GM21526 (cell line): ENCODE measurements at regions not wholly inside any gene's neighbourhood (a gene's known extent, or its start where the extent isn't known, plus 50 kb on each side); places are given as distances from the start of the nearest gene placed in this dataset.

Experiments
- ATAC-seq: cut with Tn5 transposase; IDR thresholded peaks from one replicate; pipeline ENCODE4 v1.9.1; 2021; ENCODE audit warnings: moderate library complexity; ENCODE audit not compliant: unreplicated experiment, low FRiP score

DNA sequence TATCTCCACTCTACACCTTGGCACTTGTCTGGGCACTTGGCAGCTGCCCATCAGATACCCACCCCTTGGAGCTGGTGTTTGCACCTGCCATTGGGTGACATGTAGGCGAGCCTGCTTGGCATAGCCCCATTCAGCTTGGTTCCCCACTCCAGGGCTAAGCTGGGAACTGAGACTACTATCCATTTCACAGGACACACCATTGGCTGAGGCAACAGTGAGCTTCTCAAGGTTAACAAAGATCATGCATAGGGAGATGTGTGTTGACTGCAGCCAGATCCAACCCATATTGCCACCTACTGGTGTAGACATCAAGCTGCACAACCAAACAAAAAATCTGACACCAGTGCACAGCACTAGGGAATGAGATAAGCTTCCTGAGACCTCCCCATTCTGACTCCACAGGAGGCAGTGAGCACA lies 1389.8 kb upstream of the TMEFF2 start:
- peak; percentile 96 for ATAC-seq

DNA sequence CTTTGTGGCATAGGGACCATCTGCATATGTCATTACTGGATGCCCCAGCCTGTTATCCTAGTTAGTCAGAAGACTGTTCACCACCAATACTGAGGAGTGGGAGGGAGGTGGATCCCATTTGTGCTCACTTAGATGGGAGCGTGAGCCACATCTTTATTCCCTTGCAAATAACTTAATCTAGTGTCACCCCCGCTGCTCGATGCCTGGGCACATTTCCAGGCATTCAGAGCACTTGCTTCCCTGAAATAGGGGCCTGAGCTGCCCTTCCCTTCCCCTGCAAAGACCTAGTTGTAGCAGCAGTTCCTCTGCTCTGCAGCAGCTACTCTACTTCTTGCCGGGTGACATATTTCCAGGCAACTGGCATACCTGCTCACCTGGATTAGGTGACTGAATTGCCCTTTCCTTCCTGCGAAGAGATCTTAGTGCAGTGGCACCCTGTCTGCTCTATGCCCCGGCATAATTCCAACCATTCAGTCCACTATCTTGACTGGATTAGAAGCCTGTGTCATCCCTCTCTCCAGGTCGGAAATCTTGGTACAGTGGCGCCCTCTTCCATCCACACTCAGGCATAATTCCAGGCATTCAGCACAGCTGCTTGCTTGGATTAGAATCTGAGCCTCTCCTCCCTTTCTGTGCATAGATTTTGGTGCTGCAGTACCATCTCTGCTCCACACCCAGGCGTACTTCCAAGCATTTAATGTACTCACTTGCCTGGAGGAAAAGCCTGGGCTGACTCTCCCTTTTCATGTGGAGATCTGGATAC lies 1389.1 kb upstream of the TMEFF2 start:
- no peak for ATAC-seq

DNA sequence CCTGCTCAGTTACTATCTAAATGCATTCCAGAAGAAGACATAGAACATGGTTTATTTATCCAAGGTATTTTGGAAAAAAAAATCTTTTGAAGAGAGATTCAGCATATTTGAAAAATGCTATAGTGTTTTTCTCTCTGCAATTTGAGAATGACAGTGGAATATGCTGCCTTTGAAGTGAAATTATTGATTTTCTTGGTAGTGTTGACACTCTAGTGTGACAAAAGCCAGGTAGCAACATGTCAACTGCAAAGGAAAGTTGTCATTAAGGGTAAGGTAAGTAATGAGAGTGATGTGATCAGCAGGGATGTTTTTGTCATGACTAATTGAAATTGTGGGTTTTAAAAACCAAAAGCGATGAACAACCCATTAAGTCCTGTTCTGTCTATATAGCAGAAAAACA lies 1387.1 kb upstream of the TMEFF2 start:
- ATAC-seq, result no peak

DNA sequence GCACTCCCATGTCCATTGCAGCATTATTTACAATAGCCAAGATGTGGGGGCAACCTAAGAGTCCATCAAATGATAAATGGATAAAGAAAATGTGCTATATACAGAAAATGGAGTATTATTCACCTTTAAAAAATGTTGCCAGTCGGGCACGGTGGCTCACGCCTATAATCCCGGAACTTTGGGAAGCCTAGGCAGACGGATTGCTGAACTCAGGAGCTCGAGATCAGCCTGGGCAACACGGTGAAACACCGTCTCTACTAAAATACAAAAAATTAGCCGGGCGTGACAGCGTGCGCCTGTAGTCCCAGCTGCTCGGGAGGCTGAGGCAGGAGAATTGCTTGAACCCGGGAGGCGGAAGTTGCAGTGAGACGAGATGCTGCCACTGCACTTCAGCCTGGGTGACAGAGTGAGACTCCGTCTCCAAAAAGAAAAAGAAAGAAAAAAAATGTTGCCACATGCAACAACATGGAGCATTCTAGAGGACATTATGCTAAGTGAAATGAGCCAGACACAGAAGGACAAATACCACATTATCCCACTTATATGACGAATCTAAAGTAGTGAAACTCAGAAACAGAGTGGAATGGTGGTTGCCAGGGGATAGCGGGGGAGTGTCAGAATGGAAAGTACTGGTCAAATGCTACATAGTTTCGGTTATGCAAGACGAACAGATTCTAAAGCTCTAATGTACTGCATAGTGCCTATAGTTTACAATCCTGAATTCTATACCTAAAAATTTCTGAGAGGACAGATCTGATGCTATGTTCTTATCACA lies 1385.6 kb upstream of the TMEFF2 start:
- ATAC-seq, result no peak

DNA sequence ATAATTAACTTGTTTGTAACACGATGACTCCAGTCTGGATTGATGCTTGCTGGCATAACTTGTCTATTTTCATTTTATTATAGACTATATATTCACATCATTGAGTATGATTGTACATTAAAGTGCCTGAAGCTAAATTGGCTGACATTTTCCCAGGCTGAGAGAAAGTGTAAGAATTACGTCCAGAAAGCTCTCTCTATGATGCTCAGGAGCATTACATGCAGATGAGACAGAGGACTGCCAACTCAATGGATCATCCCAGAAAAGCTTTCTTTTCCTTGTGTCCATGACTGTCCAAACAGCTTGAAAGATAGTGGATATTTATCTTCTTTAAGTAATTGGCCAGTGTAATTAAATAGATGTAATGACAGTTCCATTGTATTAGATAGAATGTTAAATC lies 1372.2 kb upstream of the TMEFF2 start:
- ATAC-seq, result no peak

DNA sequence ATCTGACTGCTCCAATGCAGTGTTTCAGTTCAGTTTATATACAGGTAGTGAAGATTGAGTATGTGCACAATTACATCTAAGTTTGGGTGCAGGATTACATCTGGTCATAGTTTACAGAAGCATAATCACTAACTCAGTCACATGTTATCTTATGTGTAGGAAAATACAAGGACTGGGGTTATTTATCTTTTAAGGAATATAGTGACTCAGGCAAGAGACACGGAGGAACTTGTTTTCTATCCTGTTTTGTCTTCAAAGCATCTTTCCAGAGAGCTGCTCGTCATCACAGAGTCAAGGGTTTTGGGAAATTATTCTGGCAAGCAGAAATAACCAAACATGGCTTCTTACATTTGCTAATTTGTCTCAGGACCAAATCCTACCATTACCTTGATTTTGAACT lies 1371.5 kb upstream of the TMEFF2 start:
- no peak for ATAC-seq

DNA sequence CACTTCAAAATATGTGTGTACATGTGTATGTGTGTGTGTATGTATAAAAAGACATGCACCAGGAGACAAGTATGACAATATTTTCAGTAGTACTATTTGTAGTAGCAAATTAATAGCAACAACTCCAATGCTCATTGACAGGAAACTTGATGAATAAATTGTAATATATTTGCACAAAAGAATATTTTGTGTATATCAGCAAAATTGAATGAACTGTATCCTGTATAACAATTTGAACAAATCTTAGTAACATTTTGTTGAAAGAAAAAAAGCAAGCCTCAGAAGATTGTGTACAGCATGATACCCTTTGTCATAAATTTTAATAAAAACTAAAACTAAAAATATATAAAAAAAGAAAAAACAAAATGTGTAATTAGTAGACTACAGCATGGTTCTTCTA lies 1367.3 kb upstream of the TMEFF2 start:
- no peak for ATAC-seq

DNA sequence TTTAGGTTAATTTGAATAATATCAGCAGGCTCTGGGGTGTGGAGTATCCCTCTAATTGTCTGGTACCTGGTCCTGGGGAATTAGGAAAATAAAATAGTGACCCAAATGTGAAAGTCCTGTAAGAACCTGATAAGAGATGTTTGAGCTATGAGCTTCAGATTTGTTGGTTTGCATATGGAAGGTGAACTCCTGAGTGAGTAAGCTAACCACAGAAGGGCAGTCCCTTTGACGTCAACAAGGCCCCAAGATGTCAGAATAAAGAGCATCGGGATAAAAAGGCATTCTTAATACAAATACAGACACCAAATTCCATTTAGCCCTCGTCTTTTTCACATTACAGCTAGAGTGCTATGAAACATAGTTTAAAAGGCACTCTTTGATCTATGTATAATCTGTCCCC lies 1366.3 kb upstream of the TMEFF2 start:
- no peak for ATAC-seq

DNA sequence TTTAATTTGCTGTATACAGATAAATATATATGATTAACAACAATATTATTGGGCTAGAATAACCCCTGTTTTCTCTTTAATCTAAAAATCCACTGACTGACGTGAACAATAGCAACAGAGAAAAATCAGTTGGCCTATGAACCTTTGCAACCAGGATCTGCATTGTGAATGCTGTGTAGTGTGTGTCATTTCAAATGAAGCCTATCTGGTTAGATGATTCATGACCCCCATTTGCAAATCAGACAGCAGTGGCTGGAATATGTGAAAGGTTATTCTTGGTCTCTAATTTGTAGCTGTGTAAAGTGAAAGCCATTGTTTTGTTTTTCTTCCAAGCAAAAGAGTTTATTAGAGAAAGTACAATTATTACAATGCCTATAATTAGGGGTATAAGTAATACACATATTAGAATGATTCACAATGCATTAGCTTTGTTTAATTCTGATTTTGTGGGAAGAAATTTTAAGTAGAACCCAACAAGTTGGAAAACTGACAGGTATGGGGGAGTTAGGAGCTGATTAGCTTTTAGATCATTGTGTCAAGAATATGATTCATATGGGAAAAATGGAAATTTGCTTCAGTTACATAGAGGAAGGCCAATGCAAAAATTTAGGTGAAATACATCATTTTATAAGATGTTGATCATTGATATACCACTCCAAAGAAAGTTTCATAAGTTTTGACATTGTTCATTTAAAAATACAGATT lies 1362.2 kb upstream of the TMEFF2 start:
- ATAC-seq, result no peak

DNA sequence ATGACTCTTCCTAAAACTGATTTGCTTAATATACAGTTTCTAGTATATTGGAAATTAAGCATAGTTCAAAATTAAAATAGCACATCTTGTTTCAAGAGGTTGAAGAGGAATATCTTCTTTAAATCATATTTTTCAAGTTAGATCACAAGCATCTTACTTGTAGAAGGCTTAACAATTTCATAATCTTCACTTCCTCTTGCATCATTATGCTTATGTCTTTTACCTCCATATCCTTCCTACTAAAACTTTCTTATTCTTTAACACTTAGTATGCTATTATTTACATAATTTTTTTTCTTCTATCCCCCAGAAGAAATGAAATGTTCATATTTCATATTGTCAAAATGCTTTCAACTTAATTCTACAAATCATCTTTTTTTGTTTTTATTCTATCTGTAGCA lies 1354.9 kb upstream of the TMEFF2 start:
- ATAC-seq, result no peak

DNA sequence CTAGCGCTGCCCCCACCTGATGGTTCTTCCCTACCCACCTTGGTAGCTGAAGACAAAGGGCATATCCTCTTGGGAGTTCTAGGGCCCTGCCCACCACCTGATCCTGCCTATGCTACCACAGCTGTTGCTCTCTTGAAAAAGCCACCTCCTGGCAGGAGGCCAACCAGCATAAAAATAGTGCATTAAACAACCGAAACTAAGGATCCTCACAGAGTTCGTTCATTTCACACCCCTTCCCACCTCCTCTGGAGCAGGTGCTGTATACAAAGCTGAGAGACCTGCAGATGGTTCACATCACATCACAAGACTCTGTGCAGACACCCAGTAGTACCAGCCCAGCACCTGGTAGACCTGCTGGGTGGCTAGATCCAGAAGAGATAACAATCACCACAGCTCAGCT lies 1348.0 kb upstream of the TMEFF2 start:
- no peak for ATAC-seq

DNA sequence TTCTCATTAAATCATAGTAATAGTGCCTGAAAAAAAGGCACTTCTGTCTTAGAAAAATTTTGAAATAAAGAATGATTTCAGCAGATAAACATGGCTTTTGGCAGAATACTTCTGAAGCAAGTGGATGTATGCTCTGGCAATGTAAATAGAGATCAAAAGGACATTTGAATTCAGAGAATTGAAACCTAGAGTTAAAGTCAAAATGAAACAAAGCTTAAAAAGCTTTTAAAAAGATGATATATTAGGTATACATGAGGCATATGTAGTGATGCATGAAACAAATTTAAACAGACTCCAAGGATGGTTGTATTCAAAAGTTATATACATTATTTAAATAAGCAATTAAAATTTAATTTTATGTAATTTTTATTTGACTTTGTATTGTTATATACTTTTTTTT lies 1344.5 kb upstream of the TMEFF2 start:
- ATAC-seq, result no peak

DNA sequence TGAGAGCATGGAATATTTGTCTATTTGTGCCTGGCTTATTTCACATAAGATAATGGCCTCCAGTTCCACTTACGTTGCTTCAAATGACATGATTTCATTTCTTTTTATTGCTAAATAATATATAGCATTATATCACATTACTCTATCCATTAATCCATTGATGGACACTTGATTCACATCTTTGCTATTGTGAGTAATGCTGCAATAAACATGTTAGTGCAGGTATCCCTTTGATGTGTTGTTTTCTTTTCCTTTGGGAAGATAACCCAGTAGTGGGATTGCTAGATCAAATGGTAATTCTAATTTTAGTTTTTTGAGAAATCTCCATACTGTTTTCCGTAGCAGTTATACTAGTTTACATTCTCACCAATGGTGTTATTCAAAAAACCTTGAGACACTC lies 1343.3 kb upstream of the TMEFF2 start:
- no peak for ATAC-seq

DNA sequence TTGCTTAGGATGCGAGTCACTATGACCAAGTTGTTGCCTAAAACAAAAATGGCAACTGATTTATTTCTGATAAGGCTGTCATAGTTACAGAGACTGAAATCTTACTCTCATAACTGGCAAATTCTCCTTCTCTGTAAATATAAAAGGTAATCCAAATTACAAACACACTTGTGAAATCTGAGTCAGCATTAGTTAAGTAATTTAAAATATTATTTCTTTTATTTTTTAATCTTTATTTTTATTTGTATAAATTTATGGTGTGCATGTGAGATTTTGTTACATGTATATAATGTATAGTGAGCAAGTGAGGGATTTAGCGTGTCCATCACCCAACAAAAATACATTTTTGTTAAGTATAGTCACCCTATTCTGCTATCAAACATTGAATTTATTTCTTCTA lies 1342.8 kb upstream of the TMEFF2 start:
- ATAC-seq, result no peak

DNA sequence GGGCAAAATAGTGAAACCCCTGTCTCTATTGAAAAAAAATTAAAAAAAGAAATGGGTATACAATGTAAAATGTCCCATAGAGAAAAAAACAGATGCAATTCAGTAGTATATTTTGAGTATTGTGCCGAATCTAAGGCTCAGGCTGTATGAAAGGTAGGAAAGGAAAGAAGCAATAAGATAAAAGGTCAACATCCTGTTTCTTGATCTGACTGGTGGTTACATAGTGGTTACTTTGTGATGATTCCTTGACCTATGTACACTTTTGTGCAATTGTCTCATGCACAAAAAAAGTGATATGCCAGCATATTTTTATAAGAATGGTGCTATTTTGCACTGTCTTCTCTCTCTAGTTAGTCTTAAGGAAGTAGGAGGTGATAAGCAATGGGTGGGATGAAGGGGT lies 1333.7 kb upstream of the TMEFF2 start:
- no peak for ATAC-seq

DNA sequence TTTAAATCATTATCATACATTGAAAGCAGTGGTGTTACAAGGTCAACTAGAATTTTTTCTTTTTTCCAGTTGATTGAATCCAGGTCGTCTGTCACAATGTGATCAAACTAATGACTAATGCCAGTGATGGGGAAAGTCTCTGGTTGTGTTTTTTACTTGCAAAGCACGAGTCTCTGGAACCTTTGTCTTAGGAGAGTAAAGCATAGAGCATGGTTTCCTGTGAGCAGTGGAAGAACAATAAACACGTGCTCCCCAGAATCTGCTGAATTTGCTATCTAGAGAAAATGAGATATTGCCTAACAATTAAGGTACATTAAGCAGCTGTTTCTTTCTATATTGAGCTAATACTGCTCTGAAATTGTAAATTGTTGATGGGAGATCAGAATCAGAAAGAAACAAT lies 1332.4 kb upstream of the TMEFF2 start:
- no peak for ATAC-seq

DNA sequence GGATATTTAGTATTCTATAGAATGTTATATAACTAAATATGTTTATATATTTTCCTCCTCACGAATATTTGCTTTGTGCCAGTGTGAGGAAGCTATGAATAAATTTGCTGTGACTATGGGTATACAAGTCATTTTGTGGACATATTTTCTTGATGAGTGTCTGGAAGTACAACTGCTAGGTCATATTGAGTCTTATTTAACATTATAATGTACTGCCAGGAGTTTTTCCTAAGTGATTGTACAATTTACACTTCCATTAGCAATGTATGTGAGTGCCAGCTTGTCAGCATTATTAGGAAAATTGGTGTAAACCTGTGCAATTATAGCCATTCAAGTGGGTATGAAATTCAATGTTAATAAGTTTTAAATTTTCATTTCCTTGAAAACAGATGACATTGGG lies 1328.9 kb upstream of the TMEFF2 start:
- ATAC-seq, result no peak

DNA sequence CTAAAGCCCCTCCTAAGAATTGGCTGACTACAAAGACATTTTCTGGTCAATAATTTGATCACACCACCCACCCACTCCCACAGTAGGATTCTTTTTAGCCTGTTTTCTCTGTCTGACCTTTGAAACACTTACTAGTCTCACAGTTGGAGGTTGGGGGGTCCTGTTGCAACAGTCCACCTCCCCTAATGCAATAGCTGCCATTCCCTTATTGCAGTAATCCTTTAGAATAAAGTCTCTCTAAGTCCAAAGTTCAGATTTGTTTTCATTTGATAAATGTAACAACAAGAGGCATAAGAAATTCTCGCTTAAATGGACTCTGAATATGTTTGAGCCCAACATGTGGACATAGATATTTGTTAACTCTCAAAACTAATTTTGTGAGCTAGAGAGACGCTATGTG lies 1326.8 kb upstream of the TMEFF2 start:
- ATAC-seq, result no peak

DNA sequence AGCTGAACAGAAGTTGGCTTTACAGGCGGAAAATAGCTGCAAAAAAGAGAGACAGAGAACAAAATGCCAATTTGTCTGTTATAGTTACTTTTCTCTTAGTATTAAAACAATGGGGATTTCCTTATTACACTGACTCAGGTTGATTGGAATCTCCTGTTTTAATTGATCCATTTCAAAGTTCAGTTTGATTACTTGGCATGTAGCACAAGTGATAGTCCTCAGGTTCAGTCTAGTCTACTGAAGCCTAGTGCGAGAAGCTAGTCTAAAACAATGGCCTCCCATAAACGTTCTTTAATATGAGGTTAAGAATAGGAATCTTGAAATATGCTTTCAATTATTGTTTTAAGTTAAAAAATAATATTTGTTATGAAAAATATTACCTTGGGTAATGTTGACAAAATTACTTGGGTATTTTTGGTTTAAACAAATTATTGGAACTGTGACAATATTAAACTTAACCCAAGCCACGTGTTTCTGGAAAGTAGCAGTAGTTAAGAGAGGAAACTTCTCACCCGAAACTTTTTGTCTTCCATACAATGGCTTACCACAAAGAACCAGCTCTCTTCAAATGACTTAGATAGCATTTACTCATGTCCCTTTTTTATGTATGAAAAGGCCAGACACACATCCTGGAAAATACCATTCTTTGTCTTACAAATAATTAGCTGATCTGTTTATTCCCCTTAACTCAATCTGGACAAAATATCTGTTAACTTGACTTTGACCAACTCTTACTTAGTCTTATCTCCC lies 1326.2 kb upstream of the TMEFF2 start:
- no peak for ATAC-seq

DNA sequence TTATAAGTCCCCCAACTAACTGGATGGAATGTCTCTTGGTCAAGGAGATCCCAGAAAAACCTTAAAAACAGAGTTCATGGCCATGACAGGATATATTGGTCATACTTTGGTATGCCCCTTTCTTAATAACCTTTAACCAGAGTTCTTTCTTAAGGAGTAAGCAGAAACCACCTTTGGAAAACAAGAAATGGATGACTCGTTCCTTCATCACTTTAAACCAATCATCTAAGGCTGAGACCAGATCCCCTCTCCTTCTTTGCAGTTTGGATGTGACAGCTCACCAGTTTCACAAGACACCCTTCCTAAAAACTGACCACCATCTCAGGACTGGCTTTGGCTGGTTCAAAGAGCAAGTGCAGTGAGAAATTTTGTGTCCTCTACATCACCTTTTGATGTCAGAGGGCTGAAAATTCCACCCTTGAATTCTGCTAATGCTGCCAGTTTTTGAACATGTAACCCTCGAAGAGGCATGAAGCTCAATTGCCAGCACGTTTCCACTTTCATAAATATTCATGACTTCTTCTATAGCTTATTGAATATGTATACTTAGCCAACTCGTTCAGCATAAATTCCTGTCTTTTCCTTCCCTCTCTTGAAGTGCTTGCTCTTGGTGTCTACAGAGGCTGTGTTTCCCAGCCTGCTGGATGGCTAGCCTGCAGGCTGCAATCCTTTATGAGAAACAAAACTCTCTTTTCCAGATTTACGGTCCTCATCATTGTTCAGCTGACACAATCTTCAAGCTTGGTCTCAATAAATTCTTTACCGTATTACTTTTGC lies 1323.5 kb upstream of the TMEFF2 start:
- no peak for ATAC-seq
